ENCODE measurements at regions not wholly inside any gene's neighbourhood (a gene's known extent, or its start where the extent isn't known, plus 50 kb on each side); places are given as distances from the start of the nearest gene placed in this dataset.
A peak's percentile ranks its signal among the peaks of the same experiment; 100 is the strongest.
"Not testable (repeated sequence)": the region's sequence is repeated elsewhere in the genome, so short reads cannot be mapped to it uniquely, and the experiment has no call there.

GRCh38 chr2:131684631-131685316 is 157.1 kb downstream of the CCDC74A start:
- H4K20me1 ChIP-seq (replicated peaks; ENCODE audit: control insufficient read depth, extremely low read depth, insufficient read depth, low read length); intact Hi-C loops (cut with micrococcal nuclease); H2AFZ ChIP-seq (ENCODE audit: low read depth, low read length); H3K9me3 ChIP-seq (replicated peaks; ENCODE audit: control insufficient read depth, insufficient read depth, low read length); H3K27me3 ChIP-seq (ENCODE audit: control insufficient read depth in 2 of 2, insufficient read depth in 2 of 2, low read length in 2 of 2); POLR2A ChIA-PET; FAIRE-seq; dilution Hi-C loops (cut with MboI; ENCODE audit: extremely low pct_ligation_motif_present, low sequenced_read_pairs); H3K9me1 ChIP-seq (replicated peaks; ENCODE audit: control insufficient read depth, extremely low read depth, insufficient read depth, low read length): not testable (repeated sequence)
- Histone ChIP-seq H3K4me1 (ENCODE audit: control insufficient read depth, extremely low read depth, insufficient read depth, low read length) (peaks cover 19% of the 10 kb centered on the region), H3K4me2 (ENCODE audit: insufficient read depth, low read length) (peak overlapping the region; percentile 97), H3K27ac (ENCODE audit: insufficient read depth, low read depth, low read length) (peak overlapping the region; percentile 91), H3K36me3 (ENCODE audit: control insufficient read depth in 2 of 2, extremely low read depth in 1 of 2, insufficient read depth in 2 of 2, low read length in 2 of 2) (peaks cover 3 to 16% of the 10 kb centered on the region in 2 experiments), H3K4me3 (replicated peaks in 1 of 3; ENCODE audit: insufficient read depth in 1 of 3, low read depth in 1 of 3, low read length in 3 of 3) (peak overlapping the region; percentile 29 to 85 (median 81)), H3K79me2 (ENCODE audit: control insufficient read depth, insufficient read depth, low read length) (peaks cover 57% of the 10 kb centered on the region), H3K9ac (replicated peaks; ENCODE audit: extremely low read depth, insufficient read depth, low read length) (peak overlapping the region; percentile 93)
- DNase-seq (ENCODE audit: low read depth, low spot score): peak; percentile 83
- CTCF ChIA-PET: interaction anchor here (1.1 to 5.5 kb wide), 2 partner anchors 12 to 531 kb away, joined by 4 to 58 read pairs; no protein-coding TSS in a partner anchor
- peak; percentile 86 for TF ChIP-seq GATA2 (IDR thresholded peaks at IDR 0.05; ENCODE audit: insufficient read depth, insufficient read length, low read depth, low read length)
- TF ChIP-seq FOS (IDR thresholded peaks at IDR 0.05; ENCODE audit: borderline replicate concordance, insufficient read depth, low read length): peak; percentile 23
- peak; percentile 58 for TF ChIP-seq JUN (IDR thresholded peaks at IDR 0.05; ENCODE audit: borderline replicate concordance, insufficient read depth, insufficient read length, low read depth)
- BruUV-seq (replicated peaks): TSS peak; percentile 32

- Histone ChIP-seq H3K4me2 (ENCODE audit: insufficient read depth, low read length) (peak overlapping the region; percentile 97), H3K4me3 (replicated peaks in 1 of 3; ENCODE audit: insufficient read depth in 1 of 3, low read depth in 1 of 3, low read length in 3 of 3) (peak overlapping the region in 1 of 3 experiments; percentile 85), H3K4me1 (ENCODE audit: control insufficient read depth, extremely low read depth, insufficient read depth, low read length) (peaks cover 19% of the 10 kb centered on the region), H3K79me2 (ENCODE audit: control insufficient read depth, insufficient read depth, low read length) (peaks cover 67% of the 10 kb centered on the region), H3K36me3 (ENCODE audit: control insufficient read depth in 2 of 2, extremely low read depth in 1 of 2, insufficient read depth in 2 of 2, low read length in 2 of 2) (peaks cover 17 to 29% of the 10 kb centered on the region in 2 experiments), H3K27ac (ENCODE audit: insufficient read depth, low read depth, low read length) (peak overlapping the region; percentile 91)
- intact Hi-C loops (cut with micrococcal nuclease); H3K9ac ChIP-seq (replicated peaks; ENCODE audit: extremely low read depth, insufficient read depth, low read length); dilution Hi-C loops (cut with MboI; ENCODE audit: extremely low pct_ligation_motif_present, low sequenced_read_pairs); POLR2A ChIA-PET; DNase-seq (ENCODE audit: low read depth, low spot score); FAIRE-seq; H3K27me3 ChIP-seq (ENCODE audit: control insufficient read depth in 2 of 2, insufficient read depth in 2 of 2, low read length in 2 of 2); BruUV-seq (replicated peaks); H4K20me1 ChIP-seq (replicated peaks; ENCODE audit: control insufficient read depth, extremely low read depth, insufficient read depth, low read length); H3K9me1 ChIP-seq (replicated peaks; ENCODE audit: control insufficient read depth, extremely low read depth, insufficient read depth, low read length); H2AFZ ChIP-seq (ENCODE audit: low read depth, low read length); H3K9me3 ChIP-seq (replicated peaks; ENCODE audit: control insufficient read depth, insufficient read depth, low read length): not testable (repeated sequence)
- CTCF ChIA-PET: interaction anchor here (5.5 kb wide), 1 partner anchor 14 kb away, joined by 58 read pairs; no protein-coding TSS in a partner anchor
These were observed 158.6 kb downstream of the CCDC74A start for GRCh38 chr2:131686164-131686893.

DNA sequence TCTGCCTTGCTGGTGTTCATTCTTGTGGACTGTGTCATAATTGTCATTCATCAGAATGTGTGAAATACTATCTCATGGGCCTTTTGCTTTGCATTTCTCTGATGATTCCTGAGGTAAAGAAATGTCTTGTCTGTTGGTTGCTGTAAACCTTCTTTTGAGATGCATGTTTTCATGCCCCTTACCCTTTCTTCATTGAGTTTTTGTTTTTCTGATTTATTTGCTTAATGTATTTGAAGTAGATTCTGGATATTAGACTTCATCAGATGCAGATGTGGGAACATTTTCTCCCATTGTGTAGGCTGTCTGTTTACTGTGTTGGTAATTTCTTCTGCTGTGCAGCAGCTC is 159.2 kb downstream of the CCDC74A start:
- H3K4me3 ChIP-seq (replicated peaks in 1 of 3; ENCODE audit: insufficient read depth in 1 of 3, low read depth in 1 of 3, low read length in 3 of 3); DNase-seq (ENCODE audit: low read depth, low spot score); H3K9me3 ChIP-seq (replicated peaks; ENCODE audit: control insufficient read depth, insufficient read depth, low read length); H3K27ac ChIP-seq (ENCODE audit: insufficient read depth, low read depth, low read length); dilution Hi-C loops (cut with MboI; ENCODE audit: extremely low pct_ligation_motif_present, low sequenced_read_pairs); intact Hi-C loops (cut with micrococcal nuclease); POLR2A ChIA-PET; H2AFZ ChIP-seq (ENCODE audit: low read depth, low read length); BruUV-seq (replicated peaks); H3K27me3 ChIP-seq (ENCODE audit: control insufficient read depth in 2 of 2, insufficient read depth in 2 of 2, low read length in 2 of 2); H3K9me1 ChIP-seq (replicated peaks; ENCODE audit: control insufficient read depth, extremely low read depth, insufficient read depth, low read length); H3K9ac ChIP-seq (replicated peaks; ENCODE audit: extremely low read depth, insufficient read depth, low read length); FAIRE-seq; H4K20me1 ChIP-seq (replicated peaks; ENCODE audit: control insufficient read depth, extremely low read depth, insufficient read depth, low read length); CTCF ChIA-PET: not testable (repeated sequence)
- H3K4me1 ChIP-seq (ENCODE audit: control insufficient read depth, extremely low read depth, insufficient read depth, low read length): peaks cover 19% of the 10 kb centered on the region
- peak overlapping the region; percentile 3 for H3K4me2 ChIP-seq (ENCODE audit: insufficient read depth, low read length)
- peaks cover 72% of the 10 kb centered on the region for H3K79me2 ChIP-seq (ENCODE audit: control insufficient read depth, insufficient read depth, low read length)
- peaks cover 22 to 34% of the 10 kb centered on the region in 2 experiments for H3K36me3 ChIP-seq (ENCODE audit: control insufficient read depth in 2 of 2, extremely low read depth in 1 of 2, insufficient read depth in 2 of 2, low read length in 2 of 2)
